GM18868 (cell line): ENCODE measurements at regions not wholly inside any gene's neighbourhood (a gene's known extent, or its start where the extent isn't known, plus 50 kb on each side); places are given as distances from the start of the nearest gene placed in this dataset.
"Not testable (repeated sequence)": the region's sequence is repeated elsewhere in the genome, so short reads cannot be mapped to it uniquely, and the experiment has no call there.

ENCODE experiments used
- ATAC-seq: cut with Tn5 transposase; IDR thresholded peaks from one replicate; pipeline ENCODE4 v1.9.1; 2021; ENCODE audit warnings: mild to moderate bottlenecking, moderate library complexity; ENCODE audit not compliant: unreplicated experiment

GRCh38 chr17:34039759-34040555 lies 215.1 kb upstream of the CCL2 start:
- not testable (repeated sequence) for ATAC-seq

GRCh38 chr17:34045990-34046389 lies 209.1 kb upstream of the CCL2 start:
- ATAC-seq: no peak

- ATAC-seq: no peak
Measured at GRCh38 chr17:34051046-34051445, 204.0 kb upstream of the CCL2 start.

GRCh38 chr17:34054495-34054894 lies 200.6 kb upstream of the CCL2 start:
- ATAC-seq: no peak

GRCh38 chr17:34055606-34056005 lies 199.5 kb upstream of the CCL2 start:
- ATAC-seq: no peak

- ATAC-seq: no peak
Measured at GRCh38 chr17:34059423-34060220, 195.5 kb upstream of the CCL2 start.

- ATAC-seq: no peak
Measured at GRCh38 chr17:34066528-34066927, 188.6 kb upstream of the CCL2 start.

- ATAC-seq: no peak
Measured at GRCh38 chr17:34067011-34067410, 188.1 kb upstream of the CCL2 start.

- no peak for ATAC-seq
Measured at GRCh38 chr17:34068571-34068970, 186.5 kb upstream of the CCL2 start.

GRCh38 chr17:34070712-34071111 lies 184.4 kb upstream of the CCL2 start:
- ATAC-seq: no peak

- ATAC-seq: no peak
Measured at GRCh38 chr17:34071886-34072420, 183.1 kb upstream of the CCL2 start.

GRCh38 chr17:34075076-34075475 lies 180.0 kb upstream of the CCL2 start:
- no peak for ATAC-seq

GRCh38 chr17:34076743-34077631 lies 178.1 kb upstream of the CCL2 start:
- no peak for ATAC-seq

GRCh38 chr17:34081269-34081668 lies 173.8 kb upstream of the CCL2 start:
- no peak for ATAC-seq

- ATAC-seq: no peak
Measured at GRCh38 chr17:34082404-34082803, 172.7 kb upstream of the CCL2 start.

- not testable (repeated sequence) for ATAC-seq
Measured at GRCh38 chr17:34089042-34089441, 166.0 kb upstream of the CCL2 start.

GRCh38 chr17:34090593-34090992 lies 164.5 kb upstream of the CCL2 start:
- ATAC-seq: no peak

GRCh38 chr17:34091975-34092374 lies 163.1 kb upstream of the CCL2 start:
- ATAC-seq: no peak

- ATAC-seq: no peak
Measured at GRCh38 chr17:34095106-34095505, 160.0 kb upstream of the CCL2 start.

- ATAC-seq: no peak
Measured at GRCh38 chr17:34098699-34099098, 156.4 kb upstream of the CCL2 start.
